HepG2 (cell line): ENCODE measurements at regions not wholly inside any gene's neighbourhood (a gene's known extent, or its start where the extent isn't known, plus 50 kb on each side); places are given as distances from the start of the nearest gene placed in this dataset.

Source experiments
- AGO1 ChIP-seq: fragments of 200-400 bp; formaldehyde crosslinking; IDR thresholded peaks from 2 replicates; pipeline ENCODE4 v1.6.1; 2017; ENCODE audit warnings: mild to moderate bottlenecking, low read depth, low read length, moderate library complexity; ENCODE audit not compliant: poor library complexity, severe bottlenecking
- FOSL2 ChIP-seq: sonication (generic); formaldehyde crosslinking; IDR thresholded peaks from 2 replicates; pipeline ENCODE4 v1.4.0; 2020; ENCODE audit warnings: missing genetic modification reagents
- HOXD1 ChIP-seq: sonication (generic); formaldehyde crosslinking; IDR thresholded peaks from 2 replicates; pipeline ENCODE4 v1.5.0; 2020; ENCODE audit warnings: missing genetic modification reagents
- JUN ChIP-seq: sonication (generic); formaldehyde crosslinking; IDR thresholded peaks from 2 replicates; pipeline ENCODE4 v1.4.0; 2020; ENCODE audit warnings: mild to moderate bottlenecking, missing genetic modification reagents
- KDM3A ChIP-seq: IDR thresholded peaks from 2 replicates; pipeline ENCODE4 v1.6.1; 2018; ENCODE audit warnings: low read depth, missing compliant biosample characterization
- KLF9 ChIP-seq: IDR thresholded peaks from 2 replicates; pipeline ENCODE4 v1.6.1; 2016; ENCODE audit warnings: low read depth
- NFATC3 ChIP-seq: sonication (generic); formaldehyde crosslinking; IDR thresholded peaks from 2 replicates; pipeline ENCODE4 v1.5.1; 2020; ENCODE audit warnings: mild to moderate bottlenecking, missing genetic modification reagents
- ONECUT2 ChIP-seq: sonication (generic); formaldehyde crosslinking; IDR thresholded peaks from 2 replicates; pipeline ENCODE4 v1.4.0; 2020; ENCODE audit warnings: missing genetic modification reagents
- PAF1 ChIP-seq: IDR thresholded peaks from 2 replicates; pipeline ENCODE4 v1.6.1; 2016; ENCODE audit warnings: missing genetic modification reagents, missing compliant biosample characterization
- SAP130 ChIP-seq: IDR thresholded peaks from 2 replicates; pipeline ENCODE4 v1.6.1; 2016; ENCODE audit warnings: low read depth
- SP1 ChIP-seq, 2 experiments: fragments of 450-650 bp in 1 of 2; sonication (generic) in 1 of 2; formaldehyde crosslinking in 1 of 2; IDR thresholded peaks; 2 replicates each; pipeline versions ENCODE4 v1.4.0 to v1.6.1; 2016 to 2020; ENCODE audit warnings: missing genetic modification reagents in 1 of 2
- TBL1XR1 ChIP-seq: fragments of 150-350 bp; IDR thresholded peaks from 2 replicates; pipeline ENCODE4 v1.6.1; 2014; ENCODE audit warnings: borderline replicate concordance, low read length; ENCODE audit not compliant: partially characterized antibody
- TFAP4 ChIP-seq: sonication (generic); IDR thresholded peaks from 2 replicates; pipeline ENCODE4 v1.6.1; 2016; ENCODE audit warnings: low read depth, borderline replicate concordance
- ZFY ChIP-seq: sonication (generic); formaldehyde crosslinking; IDR thresholded peaks from 2 replicates; pipeline ENCODE4 v1.4.0; 2020; ENCODE audit warnings: missing genetic modification reagents
- ZMYM4 ChIP-seq: sonication (generic); formaldehyde crosslinking; IDR thresholded peaks from 2 replicates; pipeline ENCODE4 v1.8.1; 2023; ENCODE audit warnings: mild to moderate bottlenecking, missing genetic modification reagents
- ZNF296 ChIP-seq: sonication (generic); formaldehyde crosslinking; conservative IDR thresholded peaks from 2 replicates; pipeline ENCODE4 v1.5.0; 2020; ENCODE audit warnings: mild to moderate bottlenecking, missing genetic modification reagents
- ZNF383 ChIP-seq: sonication (generic); formaldehyde crosslinking; IDR thresholded peaks from 2 replicates; pipeline ENCODE4 v1.4.0; 2020; ENCODE audit warnings: missing genetic modification reagents, mild to moderate bottlenecking, borderline replicate concordance
- ZNF552 ChIP-seq: sonication (generic); formaldehyde crosslinking; IDR thresholded peaks from 2 replicates; pipeline ENCODE4 v1.9.0; 2022; ENCODE audit warnings: missing genetic modification reagents, mild to moderate bottlenecking, borderline replicate concordance
- ZNF557 ChIP-seq: sonication (generic); formaldehyde crosslinking; IDR thresholded peaks from 2 replicates; pipeline ENCODE4 v1.4.0; 2020; ENCODE audit warnings: missing genetic modification reagents
- ZNF607 ChIP-seq: sonication (generic); formaldehyde crosslinking; IDR thresholded peaks from 2 replicates; pipeline ENCODE4 v1.5.1; 2020; ENCODE audit warnings: missing genetic modification reagents, mild to moderate bottlenecking, borderline replicate concordance
- ZNF639 ChIP-seq: conservative IDR thresholded peaks from 2 replicates; pipeline ENCODE4 v1.6.1; 2018; ENCODE audit warnings: missing genetic modification reagents
- ZNF768 ChIP-seq: sonication (generic); formaldehyde crosslinking; IDR thresholded peaks from 2 replicates; pipeline ENCODE4 v1.4.0; 2020; ENCODE audit warnings: missing genetic modification reagents
- TF ChIP-seq, protein P1 (sequence below): sonication (generic); formaldehyde crosslinking; IDR thresholded peaks from 2 replicates; pipeline ENCODE4 v1.8.1; 2023; ENCODE audit warnings: mild to moderate bottlenecking, missing genetic modification reagents
- TF ChIP-seq, protein P2 (sequence below): sonication (generic); formaldehyde crosslinking; IDR thresholded peaks from 2 replicates; pipeline ENCODE4 v1.4.0; 2020; ENCODE audit warnings: missing genetic modification reagents, low read depth, mild to moderate bottlenecking, borderline replicate concordance
- TF ChIP-seq, protein P3 (sequence below): sonication (generic); formaldehyde crosslinking; IDR thresholded peaks from 2 replicates; pipeline ENCODE4 v1.5.1; 2020; ENCODE audit warnings: missing genetic modification reagents, mild to moderate bottlenecking, borderline replicate concordance
- TF ChIP-seq, protein P4 (sequence below): sonication (generic); formaldehyde crosslinking; IDR thresholded peaks from 2 replicates; pipeline ENCODE4 v1.4.0; 2020; ENCODE audit warnings: missing genetic modification reagents, borderline replicate concordance

- no peak for TF ChIP-seq HOXD1 (CRISPR knock-in tag)
- no peak for TF ChIP-seq PAF1 (CRISPR knock-in tag)
- no peak for TF ChIP-seq KLF9 (CRISPR knock-in tag)
- peak; percentile 51; the same call in 1 of the 2 replicates for TF ChIP-seq FOSL2 (CRISPR knock-in tag)
- TF ChIP-seq JUN (CRISPR knock-in tag), result 0 out of 2 replicates have a peak, but pooled peaks have one; percentile 33
- TF ChIP-seq AGO1, result no peak
- TF ChIP-seq, protein P1, sequence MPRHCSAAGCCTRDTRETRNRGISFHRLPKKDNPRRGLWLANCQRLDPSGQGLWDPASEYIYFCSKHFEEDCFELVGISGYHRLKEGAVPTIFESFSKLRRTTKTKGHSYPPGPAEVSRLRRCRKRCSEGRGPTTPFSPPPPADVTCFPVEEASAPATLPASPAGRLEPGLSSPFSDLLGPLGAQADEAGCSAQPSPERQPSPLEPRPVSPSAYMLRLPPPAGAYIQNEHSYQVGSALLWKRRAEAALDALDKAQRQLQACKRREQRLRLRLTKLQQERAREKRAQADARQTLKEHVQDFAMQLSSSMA (CRISPR knock-in tag), result no peak
- no peak for TF ChIP-seq ZMYM4 (CRISPR knock-in tag)
- TF ChIP-seq, protein P2, sequence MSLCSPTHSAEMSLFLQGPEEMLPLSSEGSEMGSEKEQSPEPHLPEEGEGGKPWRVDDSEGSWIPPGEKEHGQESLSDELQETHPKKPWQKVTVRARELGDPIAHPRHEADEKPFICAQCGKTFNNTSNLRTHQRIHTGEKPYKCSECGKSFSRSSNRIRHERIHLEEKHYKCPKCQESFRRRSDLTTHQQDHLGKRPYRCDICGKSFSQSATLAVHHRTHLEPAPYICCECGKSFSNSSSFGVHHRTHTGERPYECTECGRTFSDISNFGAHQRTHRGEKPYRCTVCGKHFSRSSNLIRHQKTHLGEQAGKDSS (CRISPR knock-in tag), result 0 out of 2 replicates have a peak, but pooled peaks have one; percentile 14
- TF ChIP-seq ZNF768 (CRISPR knock-in tag), result peak; percentile 16; the same call in 1 of the 2 replicates
- no peak for TF ChIP-seq SAP130 (CRISPR knock-in tag)
- TF ChIP-seq NFATC3 (CRISPR knock-in tag), result no peak
- no peak for TF ChIP-seq TBL1XR1
- TF ChIP-seq, protein P3, sequence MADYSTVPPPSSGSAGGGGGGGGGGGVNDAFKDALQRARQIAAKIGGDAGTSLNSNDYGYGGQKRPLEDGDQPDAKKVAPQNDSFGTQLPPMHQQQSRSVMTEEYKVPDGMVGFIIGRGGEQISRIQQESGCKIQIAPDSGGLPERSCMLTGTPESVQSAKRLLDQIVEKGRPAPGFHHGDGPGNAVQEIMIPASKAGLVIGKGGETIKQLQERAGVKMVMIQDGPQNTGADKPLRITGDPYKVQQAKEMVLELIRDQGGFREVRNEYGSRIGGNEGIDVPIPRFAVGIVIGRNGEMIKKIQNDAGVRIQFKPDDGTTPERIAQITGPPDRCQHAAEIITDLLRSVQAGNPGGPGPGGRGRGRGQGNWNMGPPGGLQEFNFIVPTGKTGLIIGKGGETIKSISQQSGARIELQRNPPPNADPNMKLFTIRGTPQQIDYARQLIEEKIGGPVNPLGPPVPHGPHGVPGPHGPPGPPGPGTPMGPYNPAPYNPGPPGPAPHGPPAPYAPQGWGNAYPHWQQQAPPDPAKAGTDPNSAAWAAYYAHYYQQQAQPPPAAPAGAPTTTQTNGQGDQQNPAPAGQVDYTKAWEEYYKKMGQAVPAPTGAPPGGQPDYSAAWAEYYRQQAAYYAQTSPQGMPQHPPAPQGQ (CRISPR knock-in tag), result no peak
- TF ChIP-seq ZFY (CRISPR knock-in tag), result 0 out of 2 replicates have a peak, but pooled peaks have one; percentile 4
- no peak for TF ChIP-seq ONECUT2 (CRISPR knock-in tag)
- TF ChIP-seq, protein P4, sequence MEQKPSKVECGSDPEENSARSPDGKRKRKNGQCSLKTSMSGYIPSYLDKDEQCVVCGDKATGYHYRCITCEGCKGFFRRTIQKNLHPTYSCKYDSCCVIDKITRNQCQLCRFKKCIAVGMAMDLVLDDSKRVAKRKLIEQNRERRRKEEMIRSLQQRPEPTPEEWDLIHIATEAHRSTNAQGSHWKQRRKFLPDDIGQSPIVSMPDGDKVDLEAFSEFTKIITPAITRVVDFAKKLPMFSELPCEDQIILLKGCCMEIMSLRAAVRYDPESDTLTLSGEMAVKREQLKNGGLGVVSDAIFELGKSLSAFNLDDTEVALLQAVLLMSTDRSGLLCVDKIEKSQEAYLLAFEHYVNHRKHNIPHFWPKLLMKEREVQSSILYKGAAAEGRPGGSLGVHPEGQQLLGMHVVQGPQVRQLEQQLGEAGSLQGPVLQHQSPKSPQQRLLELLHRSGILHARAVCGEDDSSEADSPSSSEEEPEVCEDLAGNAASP, result peak; percentile 81
- no peak for TF ChIP-seq ZNF607 (CRISPR knock-in tag)
- no peak for TF ChIP-seq KDM3A (CRISPR knock-in tag)
- TF ChIP-seq ZNF296, result no peak
- TF ChIP-seq ZNF383 (CRISPR knock-in tag), result no peak
- no peak for TF ChIP-seq ZNF639 (CRISPR knock-in tag)
- TF ChIP-seq ZNF557 (CRISPR knock-in tag), result no peak
- TF ChIP-seq TFAP4, result peak; percentile 35; the same call in 1 of the 2 replicates
- no peak for TF ChIP-seq ZNF552
- no peak for TF ChIP-seq SP1 (IDR thresholded peaks at IDR 0.05)
- TF ChIP-seq SP1 (CRISPR knock-in tag; IDR thresholded peaks at IDR 0.05), result no peak
Measured at GRCh38 chr6:168201383-168201782, 118.2 kb downstream of the DACT2 start (continued).
